ENCODE measurements at regions not wholly inside any gene's neighbourhood (a gene's known extent, or its start where the extent isn't known, plus 50 kb on each side); places are given as distances from the start of the nearest gene placed in this dataset.
"Not testable (repeated sequence)": the region's sequence is repeated elsewhere in the genome, so short reads cannot be mapped to it uniquely, and the experiment has no call there.

- DNase-seq, result no peak
Observed at GRCh38 chr4:129254526-129254925, 158.6 kb downstream of the C4orf33 start.

DNA sequence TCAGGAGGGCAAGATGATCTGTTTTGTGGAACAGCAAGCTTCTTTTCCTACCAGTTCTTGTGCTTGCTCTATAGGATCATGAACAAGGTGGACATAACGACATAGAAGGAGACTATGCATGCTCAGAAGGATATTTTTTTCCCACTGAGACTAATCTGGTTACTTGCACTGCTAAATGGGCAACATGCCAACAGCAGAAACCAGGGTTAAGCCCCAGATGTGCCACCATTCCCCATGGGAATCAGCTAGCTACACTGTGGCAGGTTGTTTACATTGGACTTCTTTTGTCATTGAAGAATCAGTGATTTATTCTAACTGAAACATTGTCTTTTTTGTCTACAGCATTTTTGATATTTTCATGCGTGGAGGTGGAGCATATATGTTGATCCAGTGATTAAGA is 165.6 kb downstream of the C4orf33 start:
- DNase-seq, result no peak

- no peak for DNase-seq
Observed at GRCh38 chr4:129264008-129264657, 168.2 kb downstream of the C4orf33 start.

- DNase-seq, result no peak
Observed at GRCh38 chr4:129278868-129279267, 182.9 kb downstream of the C4orf33 start.

DNA sequence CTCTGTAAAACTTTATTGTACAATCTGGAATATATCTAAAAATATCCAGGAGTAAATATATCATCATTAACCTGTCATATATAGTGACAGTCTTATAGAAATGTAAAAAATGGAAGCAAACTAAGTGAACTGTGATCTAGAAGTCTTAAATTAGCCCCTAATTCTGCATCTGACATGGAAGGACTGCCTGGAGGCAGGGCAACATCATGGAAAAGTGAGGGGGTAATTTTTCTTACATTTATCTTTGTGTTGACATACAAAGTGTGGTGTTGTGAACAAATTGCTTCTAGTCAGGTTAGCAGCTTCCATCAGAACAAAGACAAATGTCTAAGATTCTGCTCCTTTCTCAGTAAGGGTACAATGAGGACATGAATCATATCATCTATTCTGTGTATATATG is 186.3 kb downstream of the C4orf33 start:
- DNase-seq, result peak; percentile 65

GRCh38 chr4:129292194-129292593 is 196.2 kb downstream of the C4orf33 start:
- not testable (repeated sequence) for DNase-seq

DNA sequence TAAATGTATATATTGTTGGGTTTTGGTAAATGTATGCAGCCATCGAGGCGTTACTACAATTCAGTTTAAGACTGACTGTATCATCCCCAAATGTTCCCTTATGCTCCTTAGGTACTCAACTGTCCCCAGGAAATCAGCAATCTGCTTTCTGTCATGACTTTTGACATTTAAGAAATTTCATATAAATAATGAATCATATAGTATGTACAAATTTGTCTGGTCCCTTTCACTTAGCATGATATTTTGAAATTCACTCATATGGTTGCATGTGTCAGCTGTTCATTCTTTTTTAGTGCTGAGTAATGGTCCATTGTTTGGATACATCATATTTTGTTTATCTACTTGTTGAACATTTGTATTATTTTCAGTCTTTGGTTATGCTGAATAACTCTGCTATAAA is 218.8 kb downstream of the C4orf33 start:
- DNase-seq, result no peak

DNA sequence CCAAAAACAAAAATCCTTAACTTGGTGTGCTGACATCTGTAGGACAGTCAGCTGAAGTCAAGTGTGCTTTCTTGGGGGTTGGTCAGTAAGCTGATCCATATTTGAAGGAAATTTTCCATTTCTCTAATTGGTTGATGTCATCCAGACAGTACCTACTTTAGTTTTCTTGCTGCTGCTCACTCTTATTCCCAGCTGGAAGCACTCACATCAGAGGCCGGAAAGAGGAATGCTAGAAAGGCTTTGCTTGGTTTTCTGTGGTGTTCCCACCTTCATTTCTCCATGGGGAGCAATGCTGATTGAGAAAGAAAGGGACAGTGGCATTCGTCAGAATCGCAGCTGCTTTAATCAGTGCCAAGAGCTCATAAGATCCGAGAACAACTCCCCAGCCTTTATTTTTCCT is 227.0 kb downstream of the C4orf33 start:
- DNase-seq, result no peak

DNA sequence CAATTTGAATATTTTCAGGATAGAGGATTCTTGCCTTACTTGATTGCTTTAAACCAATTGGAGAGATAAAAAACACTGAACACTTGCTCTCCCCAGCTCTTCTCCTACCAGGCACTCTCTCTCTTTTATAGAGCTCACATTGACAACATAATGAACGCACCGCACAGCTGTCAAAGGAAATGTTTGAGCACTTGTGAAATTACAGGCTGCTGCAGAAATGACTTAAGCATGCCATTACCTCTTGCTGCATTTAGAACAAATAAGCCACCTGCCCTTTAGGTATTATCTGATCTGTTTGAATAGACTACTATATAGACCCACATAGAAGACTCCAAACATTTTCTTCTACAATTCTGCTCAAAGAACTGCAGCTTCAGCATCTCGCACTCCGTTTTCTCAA is 227.7 kb downstream of the C4orf33 start:
- DNase-seq, result peak; percentile 90

DNA sequence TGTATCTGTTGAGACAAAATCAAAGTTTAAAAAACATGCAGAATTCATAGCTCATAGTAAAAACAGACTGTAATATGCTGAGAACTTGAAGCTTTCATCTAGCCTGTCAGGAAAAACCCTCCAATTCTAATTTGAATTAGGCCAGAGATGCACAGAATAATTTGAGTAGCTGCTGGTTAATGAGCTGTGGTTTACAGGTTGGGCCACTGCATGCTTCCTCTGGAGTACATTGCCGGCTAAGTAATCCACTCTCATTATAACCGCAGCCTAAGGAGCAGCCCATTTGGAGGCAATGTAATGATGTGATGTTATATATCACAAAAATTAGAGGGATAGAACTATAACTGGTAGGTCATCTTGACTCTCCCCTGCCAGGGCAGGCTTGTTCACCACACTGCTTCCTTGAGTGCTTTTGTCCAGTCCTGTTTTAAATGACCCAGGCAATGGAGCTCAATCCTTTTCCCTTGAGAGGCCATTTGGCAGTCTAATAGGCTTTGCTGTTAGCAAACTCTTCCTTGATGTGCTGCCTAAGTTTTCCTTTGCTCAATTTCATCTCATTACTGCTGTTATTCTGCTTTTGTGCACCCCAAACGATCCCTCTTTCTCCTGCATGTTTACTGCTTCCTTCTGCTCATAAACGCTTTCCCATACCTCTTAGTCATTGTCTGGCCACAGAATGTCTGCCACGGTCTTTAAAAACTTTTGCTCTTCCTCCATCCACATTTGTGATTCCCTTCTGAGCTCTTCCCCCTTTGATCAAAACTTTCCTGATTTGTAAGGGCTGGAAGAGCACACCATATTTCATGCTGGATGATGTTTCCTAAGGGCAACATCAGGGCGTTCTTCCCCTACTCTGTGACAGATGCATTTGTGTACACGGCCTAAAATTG is 230.9 kb downstream of the C4orf33 start:
- no peak for DNase-seq

DNA sequence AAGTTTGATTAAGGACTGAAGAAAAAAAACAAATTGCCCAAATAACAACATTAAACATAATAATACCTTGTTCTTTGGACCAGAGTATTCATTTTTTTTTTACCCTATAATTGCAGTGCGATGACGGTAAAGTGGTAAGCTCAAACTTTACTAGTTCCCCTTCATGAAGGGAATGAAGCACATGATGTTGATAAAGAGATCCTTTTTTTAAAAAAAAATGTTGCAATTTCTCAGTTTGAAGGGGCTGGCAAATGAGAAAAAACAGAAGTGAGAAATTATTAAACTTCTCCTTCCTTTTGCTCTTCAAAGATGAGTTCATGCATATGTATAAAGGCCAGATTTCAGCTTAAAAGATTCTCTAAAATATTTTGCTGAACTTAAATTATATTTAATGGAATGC is 231.7 kb downstream of the C4orf33 start:
- DNase-seq, result no peak

GRCh38 chr4:129328162-129328561 is 232.2 kb downstream of the C4orf33 start:
- DNase-seq, result no peak

DNA sequence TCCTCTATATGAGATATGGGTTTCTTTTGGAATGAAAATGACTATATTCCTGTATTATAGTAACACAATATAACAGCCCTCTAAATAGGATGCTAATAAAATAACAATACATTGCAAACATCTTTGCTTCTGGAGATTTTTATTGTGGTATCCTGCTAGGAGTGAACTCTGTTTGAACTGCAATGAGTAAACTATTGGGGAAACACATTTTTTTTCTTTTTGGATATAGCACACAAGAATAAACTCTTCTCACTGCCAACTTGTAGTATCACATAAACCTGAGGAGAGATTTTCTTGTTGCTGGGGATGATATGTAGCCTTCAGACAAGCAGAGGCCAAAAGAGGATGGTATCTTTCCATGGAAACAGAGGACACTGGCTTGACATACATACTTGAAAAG is 238.2 kb downstream of the C4orf33 start:
- no peak for DNase-seq

DNA sequence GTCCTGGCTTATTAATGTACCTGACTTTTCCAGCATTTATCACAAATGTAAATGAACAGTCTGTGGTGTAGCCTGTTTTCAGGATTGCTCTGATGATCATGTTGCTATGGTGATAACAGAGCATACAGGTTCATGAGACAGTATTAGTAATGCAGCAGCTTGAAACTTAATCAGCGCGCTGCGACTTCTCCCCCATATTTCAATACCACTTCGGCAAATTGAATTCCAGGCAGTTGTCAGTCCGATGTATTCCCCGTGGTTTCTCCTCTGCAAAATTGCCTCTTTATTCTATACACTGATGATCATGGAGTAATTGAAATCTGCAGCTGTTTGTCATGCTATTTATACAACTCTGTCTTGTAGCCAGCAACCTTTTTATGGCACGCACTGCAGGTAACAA is 239.3 kb downstream of the C4orf33 start:
- peak; percentile 31 for DNase-seq

DNA sequence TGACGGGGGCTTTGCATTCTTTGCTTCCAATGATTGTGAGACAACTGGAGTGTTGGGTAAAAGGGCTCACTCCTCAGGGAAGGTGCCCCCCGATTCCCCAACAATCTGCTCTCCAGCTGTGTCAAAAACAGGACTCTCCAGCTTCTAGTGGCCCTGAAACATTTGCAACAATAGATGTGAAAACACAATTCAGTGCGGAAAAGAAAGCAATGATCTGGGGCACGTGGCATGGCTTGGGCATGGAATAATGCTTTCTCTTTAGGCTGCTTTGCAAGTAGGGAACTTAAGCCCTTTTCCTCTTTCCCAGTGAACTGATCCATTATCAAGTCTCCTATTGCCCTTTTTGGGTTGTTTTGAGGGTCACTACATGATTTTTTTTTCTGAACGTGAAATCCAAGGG is 239.9 kb downstream of the C4orf33 start:
- DNase-seq, result no peak

DNA sequence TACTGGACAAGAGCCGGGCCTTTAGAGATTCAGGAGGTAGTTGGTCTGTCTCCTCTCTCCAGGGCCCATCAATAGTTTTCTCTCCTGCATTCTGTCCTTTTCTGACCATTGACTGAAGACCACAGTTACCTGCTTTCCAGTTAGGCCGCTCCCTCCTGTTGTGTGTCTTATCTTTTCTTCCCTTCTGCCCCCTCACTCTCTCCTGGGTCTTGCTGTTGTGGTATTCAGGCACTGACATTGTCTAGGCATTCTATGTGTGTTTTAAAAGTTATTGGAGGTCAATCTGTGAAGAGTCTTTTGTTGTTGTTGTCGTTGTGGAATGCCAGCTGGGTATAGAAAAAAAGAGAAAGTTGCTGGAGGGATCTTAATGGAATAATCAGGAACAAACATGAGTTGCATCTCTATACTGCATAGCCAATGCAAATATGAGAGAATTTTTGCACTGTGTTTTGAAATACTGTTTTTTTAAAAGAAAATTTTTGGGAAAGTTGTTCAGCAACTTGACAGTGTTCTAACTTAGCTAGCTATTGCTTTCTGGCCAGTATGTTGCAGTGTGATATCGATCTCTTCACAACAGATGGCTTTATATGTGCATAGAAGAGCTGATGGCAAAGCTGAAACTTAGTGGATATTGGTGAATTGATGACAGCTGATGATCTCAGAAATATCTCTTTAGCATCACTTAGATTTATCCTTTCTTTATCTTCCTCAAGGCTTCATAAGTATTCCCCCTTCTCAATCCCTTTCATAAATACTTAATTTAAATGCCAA is 240.7 kb downstream of the C4orf33 start:
- DNase-seq, result no peak

DNA sequence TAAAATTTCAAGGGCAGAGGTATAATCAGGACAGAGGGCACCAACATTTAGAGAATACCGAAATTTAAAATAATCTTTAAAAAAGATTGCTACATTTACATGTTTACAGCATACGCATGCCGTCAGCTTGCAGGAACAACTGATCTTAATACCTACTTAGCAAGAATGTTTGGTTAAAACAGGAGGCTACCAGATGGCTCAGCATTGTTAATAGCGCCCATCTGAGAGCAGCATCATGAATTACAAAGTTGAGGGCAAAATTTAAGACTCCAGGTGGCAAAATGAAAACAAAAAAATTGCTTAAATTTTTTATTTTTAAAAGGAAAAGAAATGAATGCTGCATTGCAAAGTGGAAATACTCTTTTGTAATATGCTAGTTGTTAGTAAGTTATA is 241.3 kb downstream of the C4orf33 start:
- DNase-seq, result no peak

- no peak for DNase-seq
Observed at GRCh38 chr4:129342819-129343408, 247.0 kb downstream of the C4orf33 start.

- no peak for DNase-seq
Observed at GRCh38 chr4:129344058-129344457, 248.1 kb downstream of the C4orf33 start.

DNA sequence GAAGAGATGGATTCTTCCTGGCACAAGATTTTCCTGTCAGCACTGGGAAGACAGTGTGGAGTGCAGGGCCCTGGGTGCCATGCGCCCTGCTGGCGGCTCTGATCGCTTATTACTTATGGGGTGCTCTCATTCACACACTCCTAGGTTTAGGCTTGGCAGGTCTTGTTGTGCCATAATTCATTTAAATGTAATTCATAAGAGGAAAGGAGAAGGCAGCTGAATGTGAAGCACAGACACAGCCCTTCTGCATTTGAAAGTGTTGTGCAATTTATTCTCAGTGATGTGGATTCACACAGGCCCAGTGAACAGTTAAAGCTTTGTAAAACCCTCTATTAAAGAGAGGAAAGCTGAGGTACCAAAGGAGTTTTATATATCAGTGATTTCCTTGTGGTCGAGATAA is 249.7 kb downstream of the C4orf33 start:
- DNase-seq, result no peak

DNA sequence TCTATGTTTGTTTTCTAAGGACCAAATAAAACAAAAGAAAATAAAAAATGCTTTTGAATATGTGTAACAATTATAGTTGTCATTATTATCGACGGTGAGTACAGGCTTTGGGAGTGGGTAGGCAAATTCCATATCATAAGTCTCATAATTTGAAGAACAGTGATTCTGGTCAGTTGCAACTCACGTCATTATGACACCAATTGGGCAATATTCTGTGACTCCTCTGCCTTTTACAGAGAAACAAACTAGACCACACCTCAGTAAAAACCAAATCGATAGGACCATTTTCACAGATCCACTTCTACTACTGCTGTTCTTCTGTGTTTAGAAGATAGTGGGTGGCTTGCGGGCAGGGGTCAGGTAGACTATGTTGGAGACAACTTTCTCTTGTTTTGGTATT is 250.1 kb downstream of the C4orf33 start:
- DNase-seq, result no peak

DNA sequence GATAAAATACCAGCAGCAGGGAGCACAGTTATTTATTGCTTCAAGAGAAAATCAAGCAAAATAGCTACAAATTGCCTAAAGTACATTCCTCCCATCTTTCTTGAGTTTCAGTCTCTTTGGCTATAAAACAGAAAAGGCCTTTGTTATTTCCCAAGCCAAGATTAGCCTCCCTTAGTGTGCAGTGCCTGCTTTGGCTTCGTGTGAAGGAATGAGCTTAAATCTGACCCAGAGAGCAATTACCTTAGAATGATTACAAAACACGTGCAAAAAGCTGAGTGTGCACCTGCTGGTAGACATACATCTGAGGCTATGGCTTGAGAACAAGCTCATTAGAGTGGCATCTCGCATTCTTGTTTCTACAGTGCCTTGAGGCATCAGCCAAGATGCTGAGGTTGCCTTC is 250.8 kb downstream of the C4orf33 start:
- DNase-seq, result no peak

Measured in NCI-H1417 treated with DMSO at 0.1 percent for 48 hours (cell line).